WTC11 (cell line): ENCODE measurements at regions not wholly inside any gene's neighbourhood (a gene's known extent, or its start where the extent isn't known, plus 50 kb on each side); places are given as distances from the start of the nearest gene placed in this dataset.

Experiments
- ATAC-seq: fragments of 200-7000 bp; cut with Tn5 transposase; 2 replicates; pipeline ENCODE4 v1.10.0; 2021; ENCODE audit warnings: mild to moderate bottlenecking, moderate library complexity
- CTCF ChIA-PET: fragments of 300-600 bp; sonication (Branson Sonifier 250); formaldehyde crosslinking; loops from one replicate; lab custom pipeline; 2021; ENCODE audit warnings: antibody characterized with exemption; lab: Charles Lee
- POLR2A ChIA-PET: fragments of 350-600 bp; sonication (Branson Sonifier 250); formaldehyde crosslinking; loops from one replicate; lab custom pipeline; 2021; ENCODE audit warnings: antibody characterized with exemption; lab: Charles Lee
- DNase-seq: peaks from one replicate; pipeline ENCODE4 v3.0.0; 2021; ENCODE audit warnings: low spot score
- H3K27ac Mint-ChIP-seq: 2 replicates; pipeline ENCODE4 v1.8.0; 2021; ENCODE audit warnings: mixed read lengths
- H3K27me3 Mint-ChIP-seq: 2 replicates; pipeline ENCODE4 v1.8.0; 2021; ENCODE audit warnings: low read depth, mild to moderate bottlenecking, moderate library complexity, mixed read lengths
- H3K36me3 Mint-ChIP-seq: 2 replicates; pipeline ENCODE4 v1.8.0; 2021; ENCODE audit warnings: mixed read lengths
- H3K4me1 Mint-ChIP-seq: 2 replicates; pipeline ENCODE4 v1.8.0; 2022; ENCODE audit warnings: mixed read lengths
- H3K4me3 Mint-ChIP-seq: 2 replicates; pipeline ENCODE4 v1.8.0; 2021; ENCODE audit warnings: mild to moderate bottlenecking, moderate library complexity, mixed read lengths
- H3K9me3 Mint-ChIP-seq: 2 replicates; pipeline ENCODE4 v1.8.0; 2021; ENCODE audit warnings: mixed read lengths
- CBFB ChIP-seq: sonication (generic); formaldehyde crosslinking; IDR thresholded peaks from 2 replicates; pipeline ENCODE4 v1.8.1; 2022; ENCODE audit warnings: mild to moderate bottlenecking, low read depth, missing genetic modification reagents
- GABPB1 ChIP-seq: sonication (generic); formaldehyde crosslinking; IDR thresholded peaks from 2 replicates; pipeline ENCODE4 v1.8.1; 2023; ENCODE audit warnings: mild to moderate bottlenecking, missing genetic modification reagents
- HMGA2 ChIP-seq: fragments of 250-450 bp; sonication (Bioruptor Pico); IDR thresholded peaks from 2 replicates; pipeline ENCODE4 v1.4.0; 2021; ENCODE audit warnings: mild to moderate bottlenecking, moderate library complexity
- MXD4 ChIP-seq: fragments of 250-450 bp; sonication (Bioruptor Pico); IDR thresholded peaks from 2 replicates; pipeline ENCODE4 v1.8.0; 2021; ENCODE audit warnings: mild to moderate bottlenecking, moderate library complexity, borderline replicate concordance
- NFATC4 ChIP-seq: fragments of 250-450 bp; sonication (Bioruptor Pico); IDR thresholded peaks from 2 replicates; pipeline ENCODE4 v1.9.0; 2021; ENCODE audit warnings: mild to moderate bottlenecking
- TEAD1 ChIP-seq: sonication (generic); formaldehyde crosslinking; IDR thresholded peaks from 2 replicates; pipeline ENCODE4 v1.8.0; 2022; ENCODE audit warnings: mild to moderate bottlenecking, missing genetic modification reagents
- TEAD4 ChIP-seq: sonication (generic); formaldehyde crosslinking; IDR thresholded peaks from 2 replicates; pipeline ENCODE4 v1.8.0; 2022; ENCODE audit warnings: mild to moderate bottlenecking, missing genetic modification reagents
- ZNF219 ChIP-seq: sonication (generic); formaldehyde crosslinking; IDR thresholded peaks from 2 replicates; pipeline ENCODE4 v1.8.0; 2023; ENCODE audit warnings: missing genetic modification reagents, mild to moderate bottlenecking, borderline replicate concordance
- ZNF396 ChIP-seq: fragments of 250-450 bp; sonication (Bioruptor Pico); IDR thresholded peaks from 2 replicates; pipeline ENCODE4 v1.8.0; 2021; ENCODE audit warnings: mild to moderate bottlenecking, moderate library complexity, borderline replicate concordance
- TF ChIP-seq, protein P1 (sequence below): sonication (generic); formaldehyde crosslinking; IDR thresholded peaks from 2 replicates; pipeline ENCODE4 v1.8.1; 2023; ENCODE audit warnings: mild to moderate bottlenecking, missing genetic modification reagents
- TF ChIP-seq, protein P2 (sequence below): sonication (generic); formaldehyde crosslinking; IDR thresholded peaks from 2 replicates; pipeline ENCODE4 v1.8.0; 2023; ENCODE audit warnings: missing genetic modification reagents
- TF ChIP-seq, protein P3 (sequence below): fragments of 250-450 bp; sonication (Bioruptor Pico); IDR thresholded peaks from 2 replicates; pipeline ENCODE4 v2.1.2; 2022; ENCODE audit warnings: mild to moderate bottlenecking, moderate library complexity
- TF ChIP-seq, protein P4 (sequence below): sonication (generic); formaldehyde crosslinking; IDR thresholded peaks from 2 replicates; pipeline ENCODE4 v1.8.1; 2022; ENCODE audit warnings: low read depth, mild to moderate bottlenecking, moderate library complexity, missing genetic modification reagents, borderline replicate concordance
- TF ChIP-seq, protein P5 (sequence below): fragments of 250-450 bp; sonication (Bioruptor Pico); IDR thresholded peaks from 2 replicates; pipeline ENCODE4 v1.9.0; 2021; ENCODE audit warnings: mild to moderate bottlenecking

DNA sequence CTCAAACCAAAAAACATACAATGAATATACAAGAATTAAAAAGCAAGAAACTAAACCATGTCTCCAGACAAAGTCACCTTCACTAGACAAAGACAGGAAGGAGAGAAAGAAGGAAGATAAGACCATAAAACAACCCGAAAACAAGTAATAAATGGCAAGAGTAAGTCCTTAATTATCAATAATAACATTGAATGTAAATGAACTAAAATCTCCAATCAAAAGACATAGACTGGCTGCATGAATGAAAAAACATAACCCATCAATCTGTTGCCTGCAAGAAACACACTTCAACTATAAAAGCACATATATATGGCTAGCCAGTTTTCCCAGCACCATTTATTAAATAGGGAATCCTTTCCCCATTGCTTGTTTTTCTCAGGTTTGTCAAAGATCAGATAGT, 100.8 kb upstream of the SAMSN1 start:
- Mint-ChIP-seq H3K9me3 (peaks cover 19% of the 10 kb centered on the region), H3K4me1 (no peaks in the 10 kb centered on the region), H3K36me3 (peaks cover 12% of the 10 kb centered on the region), H3K27ac (no peak overlapping the region), H3K4me3 (no peak overlapping the region), H3K27me3 (no peaks in the 10 kb centered on the region)
- ChIA-PET CTCF (no interaction called here), POLR2A (no interaction called here)
- no peak for DNase-seq
- TF ChIP-seq NFATC4 (CRISPR knock-in tag): no peak
- no peak for TF ChIP-seq ZNF219 (CRISPR knock-in tag)
- no peak for ATAC-seq

- peaks cover 12% of the 10 kb centered on the region for H3K36me3 Mint-ChIP-seq
- peaks cover 19% of the 10 kb centered on the region for H3K9me3 Mint-ChIP-seq
- POLR2A ChIA-PET: no interaction called here
- no peak overlapping the region for H3K27ac Mint-ChIP-seq
- no peak for DNase-seq
- H3K4me1 Mint-ChIP-seq: no peaks in the 10 kb centered on the region
- H3K27me3 Mint-ChIP-seq: no peaks in the 10 kb centered on the region
- CTCF ChIA-PET: no interaction called here
- ATAC-seq: no peak
- no peak overlapping the region for H3K4me3 Mint-ChIP-seq
- TF ChIP-seq CBFB (CRISPR knock-in tag) (no peak), GABPB1 (CRISPR knock-in tag) (no peak), TEAD1 (no peak), NFATC4 (CRISPR knock-in tag) (no peak), ZNF396 (CRISPR knock-in tag) (no peak)
- TF ChIP-seq, protein P1, sequence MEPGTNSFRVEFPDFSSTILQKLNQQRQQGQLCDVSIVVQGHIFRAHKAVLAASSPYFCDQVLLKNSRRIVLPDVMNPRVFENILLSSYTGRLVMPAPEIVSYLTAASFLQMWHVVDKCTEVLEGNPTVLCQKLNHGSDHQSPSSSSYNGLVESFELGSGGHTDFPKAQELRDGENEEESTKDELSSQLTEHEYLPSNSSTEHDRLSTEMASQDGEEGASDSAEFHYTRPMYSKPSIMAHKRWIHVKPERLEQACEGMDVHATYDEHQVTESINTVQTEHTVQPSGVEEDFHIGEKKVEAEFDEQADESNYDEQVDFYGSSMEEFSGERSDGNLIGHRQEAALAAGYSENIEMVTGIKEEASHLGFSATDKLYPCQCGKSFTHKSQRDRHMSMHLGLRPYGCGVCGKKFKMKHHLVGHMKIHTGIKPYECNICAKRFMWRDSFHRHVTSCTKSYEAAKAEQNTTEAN (CRISPR knock-in tag): no peak
- TF ChIP-seq, protein P2, sequence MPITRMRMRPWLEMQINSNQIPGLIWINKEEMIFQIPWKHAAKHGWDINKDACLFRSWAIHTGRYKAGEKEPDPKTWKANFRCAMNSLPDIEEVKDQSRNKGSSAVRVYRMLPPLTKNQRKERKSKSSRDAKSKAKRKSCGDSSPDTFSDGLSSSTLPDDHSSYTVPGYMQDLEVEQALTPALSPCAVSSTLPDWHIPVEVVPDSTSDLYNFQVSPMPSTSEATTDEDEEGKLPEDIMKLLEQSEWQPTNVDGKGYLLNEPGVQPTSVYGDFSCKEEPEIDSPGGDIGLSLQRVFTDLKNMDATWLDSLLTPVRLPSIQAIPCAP (CRISPR knock-in tag): no peak
- TF ChIP-seq, protein P3, sequence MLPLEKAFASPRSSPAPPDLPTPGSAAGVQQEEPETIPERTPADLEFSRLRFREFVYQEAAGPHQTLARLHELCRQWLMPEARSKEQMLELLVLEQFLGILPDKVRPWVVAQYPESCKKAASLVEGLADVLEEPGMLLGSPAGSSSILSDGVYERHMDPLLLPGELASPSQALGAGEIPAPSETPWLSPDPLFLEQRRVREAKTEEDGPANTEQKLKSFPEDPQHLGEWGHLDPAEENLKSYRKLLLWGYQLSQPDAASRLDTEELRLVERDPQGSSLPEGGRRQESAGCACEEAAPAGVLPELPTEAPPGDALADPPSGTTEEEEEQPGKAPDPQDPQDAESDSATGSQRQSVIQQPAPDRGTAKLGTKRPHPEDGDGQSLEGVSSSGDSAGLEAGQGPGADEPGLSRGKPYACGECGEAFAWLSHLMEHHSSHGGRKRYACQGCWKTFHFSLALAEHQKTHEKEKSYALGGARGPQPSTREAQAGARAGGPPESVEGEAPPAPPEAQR (CRISPR knock-in tag): no peak
Measured at GRCh38 chr21:14645702-14646101, 99.6 kb upstream of the SAMSN1 start.

GRCh38 chr21:14632359-14632758, 86.2 kb upstream of the SAMSN1 start:
- POLR2A ChIA-PET: no interaction called here
- 0 out of 2 replicates have a peak, but pooled peaks cover 2% of the 10 kb centered on the region for H3K36me3 Mint-ChIP-seq
- no peak for TF ChIP-seq TEAD1
- TF ChIP-seq HMGA2 (CRISPR knock-in tag): peak; percentile 37; the same call in 1 of the 2 replicates
- no peak for TF ChIP-seq MXD4 (CRISPR knock-in tag)
- TF ChIP-seq, all 79 proteins: peak for 1
- Mint-ChIP-seq H3K27me3 (no peaks in the 10 kb centered on the region), H3K4me1 (peaks cover 25% of the 10 kb centered on the region), H3K9me3 (peaks cover 5% of the 10 kb centered on the region), H3K27ac (no peak overlapping the region), H3K4me3 (no peak overlapping the region)
- CTCF ChIA-PET: no interaction called here
- ATAC-seq: no peak
- no peak for DNase-seq

DNA sequence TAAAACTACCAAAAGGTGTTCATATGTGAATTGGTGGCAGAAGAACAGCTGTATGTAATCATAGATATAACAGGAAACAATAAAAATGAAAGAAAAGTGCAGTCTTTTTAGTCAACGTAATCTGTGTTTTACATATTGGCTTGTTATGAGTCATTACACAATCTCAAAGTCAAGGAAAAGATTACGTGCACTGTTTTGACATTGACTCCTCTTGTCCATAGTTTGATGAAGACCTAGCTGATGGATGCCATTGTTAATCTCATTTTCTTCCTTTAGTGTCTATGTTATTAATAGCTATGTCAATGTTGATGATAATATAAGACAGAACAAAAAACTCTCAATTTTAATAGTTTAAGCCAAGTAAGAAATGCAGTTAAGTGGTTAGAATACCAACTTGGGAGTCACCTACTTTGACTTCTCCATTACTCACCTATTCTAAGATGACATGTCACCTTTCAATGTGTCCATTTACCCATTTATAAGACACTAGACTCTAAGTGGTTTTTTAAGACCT, 84.5 kb upstream of the SAMSN1 start:
- TF ChIP-seq, protein P4, sequence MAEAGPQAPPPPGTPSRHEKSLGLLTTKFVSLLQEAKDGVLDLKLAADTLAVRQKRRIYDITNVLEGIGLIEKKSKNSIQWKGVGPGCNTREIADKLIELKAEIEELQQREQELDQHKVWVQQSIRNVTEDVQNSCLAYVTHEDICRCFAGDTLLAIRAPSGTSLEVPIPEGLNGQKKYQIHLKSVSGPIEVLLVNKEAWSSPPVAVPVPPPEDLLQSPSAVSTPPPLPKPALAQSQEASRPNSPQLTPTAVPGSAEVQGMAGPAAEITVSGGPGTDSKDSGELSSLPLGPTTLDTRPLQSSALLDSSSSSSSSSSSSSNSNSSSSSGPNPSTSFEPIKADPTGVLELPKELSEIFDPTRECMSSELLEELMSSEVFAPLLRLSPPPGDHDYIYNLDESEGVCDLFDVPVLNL (CRISPR knock-in tag): no peak
- TF ChIP-seq, protein P5, sequence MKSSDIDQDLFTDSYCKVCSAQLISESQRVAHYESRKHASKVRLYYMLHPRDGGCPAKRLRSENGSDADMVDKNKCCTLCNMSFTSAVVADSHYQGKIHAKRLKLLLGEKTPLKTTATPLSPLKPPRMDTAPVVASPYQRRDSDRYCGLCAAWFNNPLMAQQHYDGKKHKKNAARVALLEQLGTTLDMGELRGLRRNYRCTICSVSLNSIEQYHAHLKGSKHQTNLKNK (CRISPR knock-in tag): no peak
- TF ChIP-seq TEAD4 (CRISPR knock-in tag) (no peak), TEAD1 (no peak)
- TF ChIP-seq, protein P1 (CRISPR knock-in tag): no peak
- TF ChIP-seq, all 79 proteins: peak for 0
- no peak for ATAC-seq
- peaks cover 26% of the 10 kb centered on the region for H3K4me1 Mint-ChIP-seq
- CTCF ChIA-PET: no interaction called here
- H3K9me3 Mint-ChIP-seq: peaks cover 10% of the 10 kb centered on the region
- no peak for DNase-seq
- H3K27me3 Mint-ChIP-seq: no peaks in the 10 kb centered on the region
- no peak overlapping the region for H3K4me3 Mint-ChIP-seq
- POLR2A ChIA-PET: no interaction called here
- no peak overlapping the region for H3K27ac Mint-ChIP-seq
- peaks cover 10% of the 10 kb centered on the region for H3K36me3 Mint-ChIP-seq
